H1 (cell line): ENCODE measurements at regions not wholly inside any gene's neighbourhood (a gene's known extent, or its start where the extent isn't known, plus 50 kb on each side); places are given as distances from the start of the nearest gene placed in this dataset.

ENCODE experiments used
- CTCF ChIA-PET: fragments of 300-600 bp; sonication (Branson Sonifier 250); formaldehyde crosslinking; loops from one replicate; lab custom pipeline; 2021; ENCODE audit not compliant: partially characterized antibody; lab: Charles Lee
- POLR2A ChIA-PET: fragments of 300-600 bp; sonication (Branson Sonifier 250); formaldehyde crosslinking; loops from one replicate; lab custom pipeline; 2021; ENCODE audit warnings: inconsistent platforms; ENCODE audit not compliant: partially characterized antibody; lab: Charles Lee
- DNase-seq, 2 experiments: peaks; one replicate each; pipeline versions ENCODE4 v3.0.0 to v3.0.0-alpha.2; 2010 to 2022; ENCODE audit warnings: low spot score in 2 of 2, low read depth in 1 of 2, mixed read lengths in 1 of 2
- FAIRE-seq: peaks from 2 replicates; lab custom pipeline; 2011; peaks lifted over from hg19 to GRCh38; lab: Jason Lieb, UNC
- H2AFZ ChIP-seq: 2 replicates; pipeline ENCODE4 v1.8.1; 2012; ENCODE audit warnings: low read length, inconsistent platforms
- H2AK5ac ChIP-seq: 2 replicates; pipeline ENCODE4 v1.6.1; 2013; ENCODE audit warnings: low read depth, low read length
- H2BK120ac ChIP-seq: replicated peaks from 2 replicates; pipeline ENCODE3; 2013; ENCODE audit warnings: low read depth, low read length, inconsistent platforms
- H2BK12ac ChIP-seq: 2 replicates; pipeline ENCODE4 v1.6.1; 2013; ENCODE audit warnings: low read depth, low read length
- H2BK15ac ChIP-seq: 2 replicates; pipeline ENCODE4 v1.6.1; 2013; ENCODE audit warnings: low read length
- H2BK20ac ChIP-seq: 2 replicates; pipeline ENCODE4 v1.6.1; 2013; ENCODE audit warnings: low read length
- H2BK5ac ChIP-seq: 2 replicates; pipeline ENCODE4 v1.6.1; 2013; ENCODE audit warnings: low read depth, low read length
- H3K14ac ChIP-seq: 2 replicates; pipeline ENCODE4 v1.6.1; 2013; ENCODE audit warnings: inconsistent platforms; ENCODE audit not compliant: insufficient read length
- H3K18ac ChIP-seq: 2 replicates; pipeline ENCODE4 v1.6.1; 2013; ENCODE audit warnings: low read length; ENCODE audit errors: extremely low read depth
- H3K23ac ChIP-seq: 2 replicates; pipeline ENCODE4 v1.6.1; 2013; ENCODE audit warnings: inconsistent platforms; ENCODE audit not compliant: insufficient read length
- H3K23me2 ChIP-seq: 2 replicates; pipeline ENCODE4 v1.6.1; 2013; ENCODE audit warnings: low read depth, low read length
- H3K27ac ChIP-seq: 2 replicates; pipeline ENCODE4 v1.6.1; 2011; ENCODE audit warnings: low read depth, low read length, inconsistent platforms
- H3K27me3 ChIP-seq, 4 experiments: replicated peaks in 1 of 4; 1 replicate in 1 of 4; 2 replicates in 3 of 4; pipeline versions ENCODE4 v1.6.1 to v1.8.1; 2011 to 2013; ENCODE audit warnings: low read length in 3 of 4, mild to moderate bottlenecking in 3 of 4, inconsistent platforms in 2 of 4, mixed read lengths in 2 of 4, moderate library complexity in 1 of 4; ENCODE audit not compliant: control insufficient read depth in 3 of 4, insufficient read depth in 3 of 4; ENCODE audit errors: extremely low read depth in 1 of 4
- H3K36me3 ChIP-seq, 4 experiments: 2 replicates each; pipeline versions ENCODE4 v1.6.1 to v1.8.1; 2011 to 2013; ENCODE audit warnings: mild to moderate bottlenecking in 4 of 4, low read length in 3 of 4, moderate library complexity in 2 of 4, control low read depth in 1 of 4, inconsistent platforms in 1 of 4; ENCODE audit not compliant: insufficient read depth in 4 of 4, control insufficient read depth in 2 of 4
- H3K4ac ChIP-seq: replicated peaks from 2 replicates; pipeline ENCODE3; 2013; ENCODE audit warnings: low read length, low read depth, mixed read lengths, inconsistent platforms; ENCODE audit not compliant: insufficient read length
- H3K4me1 ChIP-seq, 4 experiments: replicated peaks in 1 of 4; 1 replicate in 1 of 4; 2 replicates in 3 of 4; pipeline versions ENCODE4 v1.6.1 to v1.8.1; 2011 to 2013; ENCODE audit warnings: low read length in 3 of 4, inconsistent platforms in 2 of 4, mixed read lengths in 1 of 4; ENCODE audit not compliant: insufficient read depth in 4 of 4, control insufficient read depth in 3 of 4
- H3K4me2 ChIP-seq, 2 experiments: 2 replicates each; pipeline versions ENCODE4 v1.6.1 to v1.8.1; 2011 to 2013; ENCODE audit warnings: low read depth in 2 of 2, low read length in 2 of 2, control low read depth in 1 of 2, inconsistent platforms in 1 of 2, mild to moderate bottlenecking in 1 of 2; ENCODE audit not compliant: insufficient read depth in 1 of 2
- H3K4me3 ChIP-seq, 4 experiments: fragments of 200-600, 300-600 bp in 1 of 4; sonication (generic), shearing (Covaris generic), sonication (Bioruptor Twin) in 1 of 4; 2 replicates each; pipeline versions ENCODE4 v1.5.1 to v1.8.1; 2011 to 2016; ENCODE audit warnings: low read length in 4 of 4, low read depth in 3 of 4, control low read depth in 2 of 4, inconsistent platforms in 2 of 4, mild to moderate bottlenecking in 2 of 4, mixed read lengths in 1 of 4, moderate library complexity in 1 of 4; ENCODE audit not compliant: insufficient read depth in 2 of 4; ENCODE audit errors: extremely low read depth in 1 of 4
- H3K56ac ChIP-seq: replicated peaks from 2 replicates; pipeline ENCODE3; 2013; ENCODE audit warnings: low read depth, mild to moderate bottlenecking, mixed read lengths, low read length, inconsistent platforms; ENCODE audit not compliant: insufficient read length
- H3K79me1 ChIP-seq: 2 replicates; pipeline ENCODE4 v1.6.1; 2013; ENCODE audit warnings: low read depth, low read length, control low read depth
- H3K79me2 ChIP-seq, 2 experiments: 2 replicates each; pipeline versions ENCODE4 v1.6.1 to v1.8.1; 2012 to 2013; ENCODE audit warnings: low read length in 2 of 2, mild to moderate bottlenecking in 2 of 2, inconsistent platforms in 1 of 2; ENCODE audit not compliant: insufficient read depth in 2 of 2, control insufficient read depth in 1 of 2
- H3K9ac ChIP-seq, 4 experiments: replicated peaks in 1 of 4; 1 replicate in 1 of 4; 2 replicates in 3 of 4; pipeline versions ENCODE4 v1.6.1 to v1.8.1; 2011 to 2013; ENCODE audit warnings: low read depth in 3 of 4, low read length in 3 of 4, control low read depth in 2 of 4, mild to moderate bottlenecking in 2 of 4, moderate library complexity in 2 of 4, inconsistent platforms in 1 of 4; ENCODE audit errors: extremely low read depth in 1 of 4
- H3K9me3 ChIP-seq, 2 experiments: 2 replicates each; pipeline versions ENCODE4 v1.6.1 to v1.8.1; 2012 to 2013; ENCODE audit warnings: mild to moderate bottlenecking in 2 of 2, moderate library complexity in 2 of 2, control low read depth in 1 of 2, inconsistent platforms in 1 of 2, low read depth in 1 of 2, low read length in 1 of 2, mixed read lengths in 1 of 2; ENCODE audit not compliant: insufficient read depth in 2 of 2
- H4K20me1 ChIP-seq, 2 experiments: replicated peaks in 1 of 2; 2 replicates each; pipeline versions ENCODE3 to v1.8.1; 2011 to 2013; ENCODE audit warnings: inconsistent platforms in 2 of 2, low read length in 2 of 2, mild to moderate bottlenecking in 1 of 2; ENCODE audit not compliant: insufficient read depth in 2 of 2, control insufficient read depth in 1 of 2
- H4K5ac ChIP-seq: 2 replicates; pipeline ENCODE4 v1.6.1; 2013; ENCODE audit warnings: low read length, low read depth, mixed read lengths, inconsistent platforms; ENCODE audit not compliant: insufficient read length
- H4K8ac ChIP-seq: 2 replicates; pipeline ENCODE4 v1.8.0; 2013; ENCODE audit warnings: mild to moderate bottlenecking, moderate library complexity, low read length, inconsistent platforms; ENCODE audit not compliant: insufficient read depth; ENCODE audit errors: extremely low read depth
- H4K91ac ChIP-seq: replicated peaks from 2 replicates; pipeline ENCODE3; 2013; ENCODE audit warnings: low read length, mixed read lengths, inconsistent platforms; ENCODE audit not compliant: insufficient read length
- BACH1 ChIP-seq: IDR thresholded peaks from 2 replicates; pipeline ENCODE4 v1.6.1; 2012; ENCODE audit warnings: low read length, improper control_type of control experiment
- CEBPB ChIP-seq: IDR thresholded peaks from 2 replicates; pipeline ENCODE4 v1.6.1; 2012; ENCODE audit warnings: low read depth, low read length
- NANOG ChIP-seq: IDR thresholded peaks from 2 replicates; pipeline ENCODE4 v1.6.1; 2011; ENCODE audit warnings: low read length, low read depth, mild to moderate bottlenecking, inconsistent platforms; ENCODE audit not compliant: insufficient read depth, poor library complexity, severe bottlenecking
- PHF8 ChIP-seq: fragments of 200-600 bp; sonication (generic); conservative IDR thresholded peaks from 2 replicates; pipeline ENCODE4 v1.7.1; 2012; ENCODE audit warnings: low read depth, mild to moderate bottlenecking, inconsistent platforms, low read length, moderate library complexity
- POLR2AphosphoS5 ChIP-seq: IDR thresholded peaks from 2 replicates; pipeline ENCODE4 v1.6.1; 2011; ENCODE audit warnings: low read depth, low read length
- SIN3A ChIP-seq, 2 experiments: IDR thresholded peaks in 1 of 2; conservative IDR thresholded peaks in 1 of 2; 2 replicates each; pipeline ENCODE4 v1.6.1; 2011 to 2012; ENCODE audit warnings: low read length in 2 of 2, improper control_type of control experiment in 1 of 2, low read depth in 1 of 2, mild to moderate bottlenecking in 1 of 2
- TAF1 ChIP-seq: IDR thresholded peaks from 2 replicates; pipeline ENCODE4 v1.6.1; 2011; ENCODE audit warnings: mild to moderate bottlenecking, low read depth, low read length
- TAF7 ChIP-seq: optimal IDR thresholded peaks from 2 replicates; pipeline ENCODE3; 2011; ENCODE audit warnings: low read depth, mild to moderate bottlenecking, inconsistent platforms, low read length, moderate library complexity, borderline replicate concordance
- TEAD4 ChIP-seq: IDR thresholded peaks from 2 replicates; pipeline ENCODE4 v1.6.1; 2012; ENCODE audit warnings: low read depth, low read length, inconsistent platforms, mixed read lengths
- WGBS, 2 experiments: shearing (Covaris generic) in 1 of 2; methylation state at CpG; one replicate each; pipeline versions ENCODE4 v1.1.6 to v1.1.7; 2013 to 2015; ENCODE audit warnings: low lambda C conversion rate in 2 of 2, mixed read lengths in 2 of 2, inconsistent platforms in 1 of 2, low coverage in 1 of 2, missing lambda C conversion rate in 1 of 2; ENCODE audit not compliant: insufficient replicate concordance in 2 of 2, insufficient coverage in 1 of 2, insufficient read length in 1 of 2; ENCODE audit errors: extremely low coverage in 1 of 2, missing lambda C conversion rate in 1 of 2; 5-methylcytosine and 5-hydroxymethylcytosine counted together
- TF ChIP-seq, protein P1 (sequence below), 3 experiments: IDR thresholded peaks; 1 replicate in 2 of 3; 2 replicates in 1 of 3; pipeline versions ENCODE4 v1.5.1 to v1.6.1; 2011; ENCODE audit warnings: low read length in 3 of 3, mild to moderate bottlenecking in 3 of 3, inconsistent platforms in 2 of 3, low read depth in 1 of 3, moderate library complexity in 1 of 3; ENCODE audit not compliant: insufficient read depth in 1 of 3; ENCODE audit errors: control extremely low read depth in 1 of 3

DNA sequence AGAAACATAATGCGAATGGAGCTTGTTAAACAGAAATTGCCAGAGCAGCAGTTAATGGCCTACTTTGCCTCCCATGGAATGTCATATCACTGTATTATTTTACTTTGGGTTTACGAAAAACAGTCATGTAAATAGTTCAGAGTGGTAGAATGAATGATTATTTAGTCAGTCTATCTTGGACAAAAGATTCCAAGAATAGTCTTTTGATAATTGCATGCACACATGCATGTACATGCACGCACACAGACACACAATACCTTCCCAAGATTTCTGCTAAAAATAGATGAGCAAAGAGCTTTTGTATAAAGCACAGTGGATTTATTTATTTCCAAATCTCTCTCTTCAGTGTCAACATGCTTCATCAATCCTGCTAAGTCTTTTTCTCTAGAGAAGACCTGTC, 800.7 kb downstream of the DIPK2A start:
- H3K9me3 ChIP-seq: no peaks in the 10 kb centered on the region
- H3K4me3 ChIP-seq: no peak overlapping the region
- no peak for FAIRE-seq
- H2AK5ac ChIP-seq: no peak overlapping the region
- no peaks in the 10 kb centered on the region for H3K27me3 ChIP-seq
- H2AFZ ChIP-seq: no peak overlapping the region
- no peak overlapping the region for H2BK20ac ChIP-seq
- no peak overlapping the region for H3K4me2 ChIP-seq
- 94 to 100% methylated on average over 1 to 3 of the region's 3 CpGs for WGBS, 2 experiments
- H3K79me1 ChIP-seq: no peaks in the 10 kb centered on the region
- H2BK5ac ChIP-seq: no peak overlapping the region
- no peak overlapping the region for H3K23ac ChIP-seq
- H3K4me1 ChIP-seq: no peaks in the 10 kb centered on the region
- no peak overlapping the region for H4K91ac ChIP-seq
- H3K23me2 ChIP-seq: no peaks in the 10 kb centered on the region
- H3K56ac ChIP-seq: no peak overlapping the region
- no peaks in the 10 kb centered on the region for H4K20me1 ChIP-seq
- H3K36me3 ChIP-seq: no peaks in the 10 kb centered on the region
- H3K9ac ChIP-seq: no peak overlapping the region
- no peak overlapping the region for H4K5ac ChIP-seq
- H3K14ac ChIP-seq: no peak overlapping the region
- no peak for DNase-seq
- CTCF ChIA-PET: interaction anchor here (1.8 kb wide), 1 partner anchor 12 kb away, joined by 5 read pairs; no protein-coding TSS in a partner anchor
- no peak overlapping the region for H3K27ac ChIP-seq
- H2BK12ac ChIP-seq: no peak overlapping the region
- H2BK120ac ChIP-seq: no peak overlapping the region
- H3K18ac ChIP-seq: no peak overlapping the region
- H3K4ac ChIP-seq: no peak overlapping the region
- H4K8ac ChIP-seq: no peak overlapping the region
- POLR2A ChIA-PET: no interaction called here
- no peaks in the 10 kb centered on the region for H3K79me2 ChIP-seq
- no peak overlapping the region for H2BK15ac ChIP-seq
- no peak for TF ChIP-seq PHF8
- no peak for TF ChIP-seq SIN3A (conservative IDR thresholded peaks at IDR 0.05 in 1 of 2, IDR thresholded peaks at IDR 0.05 in 1 of 2; ENCODE audit: low read depth in 1 of 2, low read length in 2 of 2)
- TF ChIP-seq TAF1: no peak
- no peak for TF ChIP-seq BACH1
- TF ChIP-seq TEAD4: no peak
- no peak for TF ChIP-seq POLR2AphosphoS5
- no peak for TF ChIP-seq TAF7
- TF ChIP-seq, protein P1, sequence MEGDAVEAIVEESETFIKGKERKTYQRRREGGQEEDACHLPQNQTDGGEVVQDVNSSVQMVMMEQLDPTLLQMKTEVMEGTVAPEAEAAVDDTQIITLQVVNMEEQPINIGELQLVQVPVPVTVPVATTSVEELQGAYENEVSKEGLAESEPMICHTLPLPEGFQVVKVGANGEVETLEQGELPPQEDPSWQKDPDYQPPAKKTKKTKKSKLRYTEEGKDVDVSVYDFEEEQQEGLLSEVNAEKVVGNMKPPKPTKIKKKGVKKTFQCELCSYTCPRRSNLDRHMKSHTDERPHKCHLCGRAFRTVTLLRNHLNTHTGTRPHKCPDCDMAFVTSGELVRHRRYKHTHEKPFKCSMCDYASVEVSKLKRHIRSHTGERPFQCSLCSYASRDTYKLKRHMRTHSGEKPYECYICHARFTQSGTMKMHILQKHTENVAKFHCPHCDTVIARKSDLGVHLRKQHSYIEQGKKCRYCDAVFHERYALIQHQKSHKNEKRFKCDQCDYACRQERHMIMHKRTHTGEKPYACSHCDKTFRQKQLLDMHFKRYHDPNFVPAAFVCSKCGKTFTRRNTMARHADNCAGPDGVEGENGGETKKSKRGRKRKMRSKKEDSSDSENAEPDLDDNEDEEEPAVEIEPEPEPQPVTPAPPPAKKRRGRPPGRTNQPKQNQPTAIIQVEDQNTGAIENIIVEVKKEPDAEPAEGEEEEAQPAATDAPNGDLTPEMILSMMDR (IDR thresholded peaks at IDR 0.05; ENCODE audit: control extremely low read depth in 1 of 3, insufficient read depth in 1 of 3, low read depth in 1 of 3, low read length in 3 of 3): no peak
- no peak for TF ChIP-seq CEBPB
- TF ChIP-seq NANOG: no peak
